Right lobe of liver (tissue), 4 donors: ENCODE measurements at regions not wholly inside any gene's neighbourhood (a gene's known extent, or its start where the extent isn't known, plus 50 kb on each side); places are given as distances from the start of the nearest gene placed in this dataset.

ENCODE experiments used
- POLR2A ChIP-seq: fragments of 450-650 bp; IDR thresholded peaks from one replicate; pipeline ENCODE4 v1.6.1; 2017; ENCODE audit warnings: antibody characterized with exemption, mild to moderate bottlenecking
- TF ChIP-seq, protein P1 (sequence below), 4 donors: fragments of 200-600 bp in 3 of 4; fragments of 450-650 bp in 1 of 4; IDR thresholded peaks; one replicate each; pipeline versions ENCODE4 v1.5.1 to v1.8.0; 2016 to 2022; ENCODE audit warnings: antibody characterized with exemption in 4 of 4, mild to moderate bottlenecking in 2 of 4
- donor health status: DM: no; HTN: no; CAD: no.
- donor health status: DM: no; HTN: no; CAD: no.
- donor health status: DM: no; HTN: yes; CAD: no.

DNA sequence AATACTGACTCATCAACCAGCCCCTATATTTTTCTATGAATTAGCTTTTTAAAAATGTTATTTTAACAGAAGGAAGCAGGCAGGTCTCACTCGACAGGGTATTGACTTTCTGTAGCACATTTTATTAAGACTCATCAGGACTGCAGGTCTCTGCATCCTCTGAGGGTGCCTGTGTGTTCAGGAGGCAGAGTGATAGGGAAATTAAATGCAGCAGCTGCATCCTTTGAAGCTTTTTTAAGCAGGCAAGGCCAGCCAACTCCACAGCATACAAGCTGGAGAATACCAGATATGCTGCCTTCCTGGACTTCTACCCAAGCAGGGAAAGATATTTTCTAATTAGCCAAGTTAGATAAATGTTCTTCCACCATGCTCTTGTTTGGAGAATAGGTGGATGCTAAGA is 124.9 kb downstream of the WSCD1 start:
- TF ChIP-seq, protein P1, sequence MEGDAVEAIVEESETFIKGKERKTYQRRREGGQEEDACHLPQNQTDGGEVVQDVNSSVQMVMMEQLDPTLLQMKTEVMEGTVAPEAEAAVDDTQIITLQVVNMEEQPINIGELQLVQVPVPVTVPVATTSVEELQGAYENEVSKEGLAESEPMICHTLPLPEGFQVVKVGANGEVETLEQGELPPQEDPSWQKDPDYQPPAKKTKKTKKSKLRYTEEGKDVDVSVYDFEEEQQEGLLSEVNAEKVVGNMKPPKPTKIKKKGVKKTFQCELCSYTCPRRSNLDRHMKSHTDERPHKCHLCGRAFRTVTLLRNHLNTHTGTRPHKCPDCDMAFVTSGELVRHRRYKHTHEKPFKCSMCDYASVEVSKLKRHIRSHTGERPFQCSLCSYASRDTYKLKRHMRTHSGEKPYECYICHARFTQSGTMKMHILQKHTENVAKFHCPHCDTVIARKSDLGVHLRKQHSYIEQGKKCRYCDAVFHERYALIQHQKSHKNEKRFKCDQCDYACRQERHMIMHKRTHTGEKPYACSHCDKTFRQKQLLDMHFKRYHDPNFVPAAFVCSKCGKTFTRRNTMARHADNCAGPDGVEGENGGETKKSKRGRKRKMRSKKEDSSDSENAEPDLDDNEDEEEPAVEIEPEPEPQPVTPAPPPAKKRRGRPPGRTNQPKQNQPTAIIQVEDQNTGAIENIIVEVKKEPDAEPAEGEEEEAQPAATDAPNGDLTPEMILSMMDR (IDR thresholded peaks at IDR 0.05): no peak
- TF ChIP-seq POLR2A: no peak
